ENCODE measurements at regions not wholly inside any gene's neighbourhood (a gene's known extent, or its start where the extent isn't known, plus 50 kb on each side); places are given as distances from the start of the nearest gene placed in this dataset.
"Not testable (repeated sequence)": the region's sequence is repeated elsewhere in the genome, so short reads cannot be mapped to it uniquely, and the experiment has no call there.

- no peak for DNase-seq
These were observed 93.5 kb upstream of the ITPRID2 start for GRCh38 chr2:181798022-181798421.

- DNase-seq = not testable (repeated sequence)
These were observed 89.2 kb upstream of the ITPRID2 start for GRCh38 chr2:181802300-181802699.

DNA sequence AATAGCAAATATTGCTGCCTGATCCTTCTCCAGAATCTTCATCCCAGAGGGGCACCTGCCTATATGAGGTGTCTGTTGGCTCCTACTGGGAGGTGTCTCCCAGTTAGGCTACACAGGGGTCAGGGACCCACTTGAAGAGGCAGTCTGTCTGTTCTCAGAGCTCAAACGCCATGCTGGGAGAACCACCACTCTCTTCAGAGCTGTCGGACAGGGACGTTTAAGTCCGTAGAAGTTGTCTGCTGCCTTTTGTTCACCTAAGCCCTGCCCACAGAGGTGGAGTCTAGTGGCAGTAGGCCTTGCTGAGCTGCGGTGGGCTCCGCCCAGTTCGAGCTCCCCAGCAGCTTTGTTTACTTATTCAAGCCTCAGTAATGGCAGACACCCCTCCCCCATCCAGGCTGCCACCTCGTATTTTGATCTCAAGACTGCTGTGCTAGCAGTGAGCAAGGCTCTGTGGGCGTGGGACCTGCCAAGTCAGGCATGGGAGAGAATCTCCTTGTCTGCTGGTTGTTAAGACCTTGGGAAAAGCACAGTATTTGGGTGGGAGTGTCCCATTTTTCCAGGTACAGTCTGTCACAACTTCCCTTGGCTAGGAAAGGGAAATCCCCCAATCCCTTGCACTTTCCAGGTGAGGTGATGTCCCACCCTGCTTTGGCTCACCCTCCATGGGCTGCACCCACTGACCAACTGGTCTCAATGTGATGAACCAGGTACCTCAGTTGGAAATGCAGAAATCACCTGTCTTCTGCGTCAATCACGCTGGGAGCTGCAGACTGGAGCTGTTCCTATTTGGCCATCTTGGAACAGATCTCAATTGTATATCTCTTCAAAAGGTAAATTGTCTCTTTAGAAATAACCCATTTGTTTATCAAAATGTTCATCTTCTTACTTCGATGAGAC lies 87.4 kb upstream of the ITPRID2 start:
- not testable (repeated sequence) for DNase-seq

GRCh38 chr2:181805228-181806038 lies 86.1 kb upstream of the ITPRID2 start:
- no peak for DNase-seq

DNA sequence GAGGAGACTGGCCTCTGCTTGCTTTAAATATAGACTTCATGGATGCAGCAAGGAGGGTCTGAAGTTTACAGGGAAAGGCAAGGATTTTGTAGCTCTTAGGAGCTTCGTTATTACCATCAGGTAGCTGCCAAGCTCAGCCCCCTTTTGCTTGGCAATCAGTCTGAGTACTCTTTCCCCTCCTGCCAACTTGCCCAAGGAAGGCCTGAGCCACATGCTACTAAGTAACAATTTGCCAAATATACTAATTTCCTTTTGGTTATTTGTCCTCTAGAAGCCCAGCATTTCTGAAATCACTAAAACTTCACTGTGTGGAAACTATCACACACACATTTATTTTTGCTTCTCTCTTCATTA lies 85.5 kb upstream of the ITPRID2 start:
- DNase-seq = no peak

GRCh38 chr2:181807526-181807925 lies 84.0 kb upstream of the ITPRID2 start:
- no peak for DNase-seq

DNA sequence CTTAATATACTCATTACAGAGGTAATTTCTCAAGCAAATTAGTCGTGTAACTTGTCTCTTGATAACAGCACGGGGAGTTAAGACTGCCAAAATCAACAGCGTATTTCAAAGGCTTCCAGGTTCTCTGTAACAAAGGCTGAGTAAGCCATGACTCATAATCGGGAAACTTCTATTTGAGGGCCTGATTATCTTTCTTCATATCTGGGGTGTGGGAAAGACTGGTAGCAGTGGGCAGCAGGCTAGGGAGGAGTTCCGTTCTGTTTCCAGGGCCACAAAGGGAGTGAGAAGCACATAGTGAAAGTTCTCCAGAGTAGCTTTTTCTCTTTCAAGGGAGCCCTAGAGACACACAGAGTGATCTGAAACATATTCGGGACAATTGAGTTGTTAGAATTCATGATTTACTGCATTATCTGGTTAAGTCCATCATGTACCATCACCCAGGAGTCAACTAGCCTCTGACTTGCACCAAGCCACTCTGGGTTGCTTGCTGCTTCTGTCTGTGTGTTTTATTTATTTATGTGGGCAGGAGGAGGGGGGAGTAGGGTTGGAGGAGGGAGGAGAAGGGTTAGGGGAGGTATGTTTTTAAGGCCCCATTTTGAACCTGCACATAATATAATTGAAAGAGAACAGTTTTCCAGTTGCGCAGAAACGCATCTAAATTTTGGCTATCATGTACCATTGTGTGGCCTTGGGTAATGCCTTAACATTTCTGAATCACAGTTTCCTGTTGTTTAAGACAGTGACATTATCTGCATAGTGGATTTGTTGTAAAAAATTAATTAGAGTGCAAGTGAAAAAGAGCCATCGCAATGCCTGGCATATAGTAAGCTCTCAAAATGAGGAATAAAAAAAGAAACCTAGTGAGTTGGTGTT lies 80.5 kb upstream of the ITPRID2 start:
- DNase-seq = no peak

DNA sequence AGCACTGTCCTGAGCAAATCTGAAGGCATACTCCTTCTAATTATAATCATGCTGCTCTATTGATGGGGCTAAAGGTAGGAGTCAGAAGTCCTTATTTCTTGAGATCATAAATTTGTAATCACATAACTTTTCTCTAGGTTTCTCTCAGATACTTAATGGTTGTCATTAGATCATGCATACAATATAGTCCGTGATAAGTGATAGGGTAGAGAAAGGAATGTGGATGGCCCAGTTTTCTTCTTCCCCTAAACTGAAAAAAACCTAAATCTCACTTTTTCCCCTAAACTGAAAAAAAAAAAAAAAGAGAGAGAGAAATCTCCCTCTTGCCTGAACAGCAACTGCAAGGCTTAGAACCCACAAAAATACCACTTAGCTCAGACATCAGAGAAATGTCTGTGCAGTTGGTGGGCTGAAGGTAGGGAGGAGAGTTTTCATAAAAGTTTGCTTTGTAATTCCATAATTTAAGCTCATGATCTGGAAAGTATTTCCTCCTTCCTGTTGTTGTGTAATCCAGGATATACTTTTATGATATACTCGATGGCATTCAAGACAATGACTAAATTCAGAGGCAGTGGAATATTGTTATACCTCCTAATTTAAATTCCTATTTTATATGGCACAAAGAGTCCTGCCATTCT lies 79.3 kb upstream of the ITPRID2 start:
- no peak for DNase-seq

DNA sequence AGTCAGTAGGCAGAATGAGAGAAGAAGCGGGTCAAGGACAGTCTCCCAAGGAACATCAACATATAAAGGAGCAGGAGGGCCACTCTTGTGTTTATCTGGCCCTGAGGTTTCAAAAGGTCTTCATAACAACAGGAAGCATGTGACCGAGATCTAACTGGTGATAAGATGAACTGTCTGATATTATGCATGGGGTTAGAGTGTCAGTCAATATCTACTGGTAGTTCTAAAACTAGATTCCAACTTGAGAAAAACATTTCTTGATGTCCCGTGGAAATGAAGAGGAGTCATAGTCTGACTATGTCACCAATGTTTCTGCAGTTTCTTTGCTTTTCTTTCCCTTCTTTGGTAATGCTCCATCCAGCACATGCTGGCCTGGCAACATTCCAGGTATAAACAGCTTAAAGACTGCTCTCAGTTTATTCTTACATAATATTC lies 77.5 kb upstream of the ITPRID2 start:
- no peak for DNase-seq

- no peak for DNase-seq
These were observed 74.0 kb upstream of the ITPRID2 start for GRCh38 chr2:181817509-181817908.

DNA sequence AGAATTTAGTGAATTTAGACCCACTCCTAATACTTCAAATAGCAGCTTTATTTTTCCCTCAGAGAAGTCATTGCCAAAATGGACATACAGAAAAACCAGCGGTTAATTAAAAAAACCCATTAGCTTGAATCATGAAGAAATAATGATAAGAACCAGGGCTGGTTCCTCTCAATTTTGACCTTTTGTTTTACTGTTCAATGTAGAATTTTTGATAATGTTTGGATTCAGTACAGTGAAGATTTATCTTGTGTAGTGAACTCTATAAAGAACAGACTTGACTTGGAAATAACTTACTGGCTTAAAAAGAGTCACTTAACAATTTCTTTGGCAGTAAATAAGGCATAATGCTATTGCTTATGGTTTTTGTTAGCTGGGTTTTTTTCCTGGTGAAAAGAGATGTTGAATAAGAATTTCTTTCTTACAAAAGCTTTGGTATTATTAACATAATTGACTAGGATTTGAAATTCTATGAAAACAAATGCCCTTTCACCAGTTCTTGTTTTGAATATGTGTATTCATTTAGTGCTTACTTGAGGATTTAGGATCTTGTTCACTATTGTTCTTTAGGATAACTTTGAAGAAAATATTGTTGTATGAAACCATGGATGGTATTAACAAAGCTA lies 73.4 kb upstream of the ITPRID2 start:
- DNase-seq = no peak

DNA sequence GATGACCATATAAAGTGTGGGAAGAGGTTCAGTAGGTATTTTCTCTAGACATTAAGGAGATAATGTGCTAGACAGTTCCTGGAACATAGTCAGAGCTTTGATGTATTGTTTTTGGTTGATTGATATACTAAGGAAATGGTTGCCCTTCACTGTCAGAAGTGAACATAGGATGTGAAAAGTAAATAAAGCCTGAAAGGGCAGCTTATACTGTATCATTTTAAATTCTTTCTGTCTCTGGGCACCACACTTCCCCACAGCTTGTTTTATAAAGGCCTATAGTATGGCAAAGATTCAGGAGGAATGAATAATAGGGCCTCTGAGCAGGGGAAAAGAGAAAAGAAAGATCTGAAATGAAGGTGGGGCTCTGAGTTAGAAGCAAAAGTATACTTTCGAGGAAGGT lies 72.7 kb upstream of the ITPRID2 start:
- DNase-seq = no peak

DNA sequence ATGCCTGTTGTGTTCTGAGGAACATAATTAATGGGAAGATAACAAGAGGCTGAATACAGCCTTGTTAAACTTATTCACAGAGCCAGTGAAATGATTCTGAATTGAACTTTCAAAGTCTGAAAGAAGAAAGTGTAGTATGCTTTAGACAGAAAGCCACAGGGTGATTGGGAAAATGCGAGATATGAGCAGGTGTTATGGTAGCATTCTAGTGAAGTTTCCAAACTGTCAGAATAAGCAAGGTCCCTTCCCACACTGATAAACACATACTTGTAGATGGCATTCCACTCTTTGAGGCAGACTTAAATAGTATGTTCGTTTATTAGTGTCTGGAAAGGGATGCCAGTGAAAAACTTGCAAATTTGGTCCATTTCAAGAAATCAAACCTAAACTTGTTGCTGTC lies 70.5 kb upstream of the ITPRID2 start:
- DNase-seq = no peak

DNA sequence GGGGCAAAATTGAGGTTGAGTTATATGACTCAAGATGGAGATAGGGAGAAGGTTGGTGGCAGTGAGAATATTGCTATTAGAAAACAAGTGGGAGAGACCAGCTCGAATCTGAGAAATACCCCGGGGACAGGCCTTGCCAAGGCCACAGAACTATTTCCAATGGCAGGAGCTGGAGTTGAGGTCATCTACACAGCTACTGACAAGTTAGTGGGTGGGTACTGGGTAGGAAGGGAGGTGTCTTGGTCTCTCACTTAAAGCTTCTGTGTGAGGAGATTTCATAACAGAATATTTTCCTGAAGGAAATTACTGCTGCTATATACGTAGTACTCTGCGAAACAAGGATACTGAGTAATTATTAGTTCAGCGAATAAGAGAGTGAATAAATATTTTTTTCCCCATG lies 69.4 kb upstream of the ITPRID2 start:
- no peak for DNase-seq

DNA sequence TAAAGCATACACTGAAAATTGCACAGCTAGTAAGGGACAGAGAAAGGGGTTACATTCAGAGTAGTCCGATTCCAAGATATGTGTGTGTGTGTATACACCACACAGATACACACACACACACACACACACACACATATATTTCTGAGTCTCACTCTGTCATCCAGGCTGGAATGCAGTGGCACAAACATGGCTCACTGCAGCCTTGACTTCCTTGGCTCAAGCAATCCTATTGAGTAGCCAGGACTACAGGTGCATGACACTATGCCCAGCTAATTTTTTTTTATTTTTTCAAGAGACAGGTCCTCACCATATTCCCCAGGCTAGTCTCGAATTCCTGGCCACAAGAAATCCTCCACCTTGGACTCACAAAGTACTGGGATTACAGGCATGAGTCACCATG lies 68.1 kb upstream of the ITPRID2 start:
- DNase-seq = no peak

GRCh38 chr2:181828122-181828705 lies 63.3 kb upstream of the ITPRID2 start:
- DNase-seq = no peak

GRCh38 chr2:181829230-181829629 lies 62.3 kb upstream of the ITPRID2 start:
- DNase-seq = no peak

DNA sequence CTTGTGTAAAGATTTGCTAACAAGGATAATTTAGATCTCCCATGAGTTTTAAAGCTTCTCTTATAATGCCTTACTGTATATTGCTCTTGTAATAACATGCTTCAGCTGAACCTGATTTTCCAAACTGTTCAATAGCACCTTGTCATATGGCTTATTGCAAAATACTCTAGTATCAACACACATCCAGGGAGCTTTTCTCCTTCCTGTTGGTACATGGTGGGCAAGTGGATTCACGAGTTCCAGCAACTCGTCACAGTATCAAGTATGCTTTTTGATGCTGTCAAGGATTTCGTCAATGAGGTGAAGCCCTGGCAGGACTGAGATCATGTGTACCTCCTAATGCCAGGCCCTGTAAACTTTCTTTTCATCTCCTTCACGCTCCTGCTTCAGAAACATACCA lies 59.5 kb upstream of the ITPRID2 start:
- DNase-seq = no peak

- no peak for DNase-seq
These were observed 54.9 kb upstream of the ITPRID2 start for GRCh38 chr2:181836583-181836982.

DNA sequence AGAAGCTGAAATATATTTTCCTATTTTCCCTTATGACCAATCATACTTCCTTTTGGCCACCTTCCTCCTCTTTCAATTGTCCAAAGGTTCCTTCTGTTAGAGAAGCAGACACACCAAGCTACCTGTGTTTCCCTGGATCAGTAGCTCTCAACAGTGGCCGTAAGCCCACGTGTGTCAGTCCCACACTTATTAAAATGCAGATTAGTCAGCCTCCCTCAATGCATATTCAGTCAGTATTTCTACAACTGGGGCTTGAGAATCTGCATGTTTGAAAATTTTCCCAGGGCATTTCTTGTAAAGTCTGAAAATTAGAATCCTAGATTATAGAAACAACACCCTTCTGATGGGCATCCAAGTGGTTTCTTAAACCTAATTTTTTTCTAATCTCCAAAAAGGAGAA lies 54.0 kb upstream of the ITPRID2 start:
- DNase-seq = no peak

DNA sequence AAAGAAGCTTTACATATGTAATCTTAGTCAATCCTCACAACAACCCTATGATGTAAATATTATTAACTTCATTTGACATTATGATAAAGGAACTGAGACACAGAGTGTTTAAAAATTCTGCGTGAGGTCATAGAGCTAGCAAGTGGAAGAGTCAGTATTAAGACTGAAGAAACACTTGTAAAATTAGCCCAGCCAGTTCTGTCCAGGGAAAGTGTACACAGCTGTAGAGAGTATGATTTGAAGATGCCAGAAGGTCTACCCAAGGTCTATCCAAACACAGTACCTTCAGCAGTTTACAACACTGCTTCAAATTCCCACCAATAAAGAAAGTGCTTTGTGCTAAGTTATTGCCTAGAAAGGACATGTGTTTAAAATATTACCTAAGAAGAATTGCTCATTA lies 51.7 kb upstream of the ITPRID2 start:
- DNase-seq = no peak

DNA sequence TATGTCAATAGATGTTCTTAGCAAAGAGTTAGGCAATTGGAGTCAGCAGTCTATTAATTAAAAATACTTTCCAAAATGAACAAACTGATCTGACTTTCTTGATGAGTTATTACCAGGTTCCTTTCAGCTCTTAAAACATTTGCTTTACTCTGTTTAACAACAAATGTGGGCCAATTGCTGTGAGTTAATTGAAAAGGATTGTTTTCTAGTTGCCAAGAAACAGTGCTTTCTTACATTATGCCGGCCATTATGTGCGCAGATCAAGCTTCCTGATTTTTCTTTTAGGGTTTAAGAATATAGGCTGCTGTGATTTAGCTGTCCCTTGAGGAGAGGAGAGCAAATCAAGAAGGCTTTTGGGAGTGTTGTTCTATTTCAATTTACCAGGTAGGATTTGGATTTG lies 50.5 kb upstream of the ITPRID2 start:
- no peak for DNase-seq
